GM19324 (cell line): ENCODE measurements at regions not wholly inside any gene's neighbourhood (a gene's known extent, or its start where the extent isn't known, plus 50 kb on each side); places are given as distances from the start of the nearest gene placed in this dataset.
A peak's percentile ranks its signal among the peaks of the same experiment; 100 is the strongest.

Experiments
- ATAC-seq: cut with Tn5 transposase; IDR thresholded peaks from one replicate; pipeline ENCODE4 v1.9.1; 2021; ENCODE audit warnings: mild to moderate bottlenecking, moderate library complexity; ENCODE audit not compliant: unreplicated experiment, low FRiP score

DNA sequence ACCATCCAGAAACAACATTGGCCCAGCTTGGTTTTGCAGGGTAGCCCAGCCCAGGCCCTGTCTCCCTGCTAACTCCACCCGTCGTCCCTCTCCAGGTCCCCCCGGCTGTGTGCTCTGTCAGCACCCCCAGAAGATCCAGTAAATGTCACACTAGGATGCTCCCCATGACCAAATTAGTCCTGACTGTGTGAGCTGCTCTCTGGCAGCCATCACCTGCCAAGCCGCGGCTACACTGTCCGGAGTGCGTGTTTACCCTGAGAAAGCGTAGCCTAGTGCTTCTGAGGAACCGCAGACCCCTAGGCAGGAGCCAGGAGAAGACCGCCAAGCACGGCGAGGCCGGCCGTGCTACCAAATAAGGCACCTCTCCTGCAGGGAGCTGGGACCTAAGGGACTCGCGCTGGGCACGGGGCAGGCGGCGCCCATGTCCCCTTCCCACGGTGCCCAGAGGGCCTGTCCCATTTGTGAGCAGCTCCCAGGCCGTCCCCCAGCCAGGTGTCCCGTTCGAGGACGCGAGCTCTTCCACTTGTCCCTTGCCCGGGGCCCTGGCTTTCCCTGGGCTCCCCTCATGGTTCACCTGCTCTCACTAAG, 849.9 kb downstream of the RNF144A start:
- no peak for ATAC-seq

DNA sequence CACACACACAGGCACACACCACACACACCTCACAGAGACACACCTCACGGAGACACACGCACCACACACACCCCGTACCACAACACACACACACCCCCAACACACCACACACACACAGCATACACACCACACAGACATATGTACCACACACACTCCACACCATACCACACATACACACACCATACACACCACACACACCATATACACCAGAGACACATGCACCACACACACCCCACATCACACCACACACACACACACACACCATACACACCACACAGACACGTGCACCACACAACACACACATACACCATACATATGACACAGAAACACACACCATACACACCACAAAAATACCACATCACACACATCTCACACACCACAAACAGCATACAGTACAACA, 850.7 kb downstream of the RNF144A start:
- no peak for ATAC-seq

DNA sequence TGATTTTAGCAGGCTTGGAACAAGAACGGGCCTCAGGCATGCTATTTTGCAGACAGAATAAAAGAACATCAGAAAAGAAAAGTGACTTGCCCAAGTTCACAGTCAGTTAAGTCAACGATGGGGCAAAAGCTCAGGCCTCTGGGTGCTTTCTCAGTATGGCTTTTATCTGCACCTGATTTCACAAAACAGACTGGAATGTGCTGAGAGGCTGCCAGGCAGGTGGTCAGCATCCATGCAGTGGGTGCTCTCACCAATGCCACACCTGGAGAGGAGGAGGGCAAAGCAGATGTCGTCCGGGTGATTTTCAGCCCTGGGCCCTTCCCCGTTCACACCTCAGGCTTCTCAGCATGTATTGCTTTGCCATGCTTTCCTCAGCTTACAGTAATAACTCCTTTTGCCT, 854.6 kb downstream of the RNF144A start:
- no peak for ATAC-seq

DNA sequence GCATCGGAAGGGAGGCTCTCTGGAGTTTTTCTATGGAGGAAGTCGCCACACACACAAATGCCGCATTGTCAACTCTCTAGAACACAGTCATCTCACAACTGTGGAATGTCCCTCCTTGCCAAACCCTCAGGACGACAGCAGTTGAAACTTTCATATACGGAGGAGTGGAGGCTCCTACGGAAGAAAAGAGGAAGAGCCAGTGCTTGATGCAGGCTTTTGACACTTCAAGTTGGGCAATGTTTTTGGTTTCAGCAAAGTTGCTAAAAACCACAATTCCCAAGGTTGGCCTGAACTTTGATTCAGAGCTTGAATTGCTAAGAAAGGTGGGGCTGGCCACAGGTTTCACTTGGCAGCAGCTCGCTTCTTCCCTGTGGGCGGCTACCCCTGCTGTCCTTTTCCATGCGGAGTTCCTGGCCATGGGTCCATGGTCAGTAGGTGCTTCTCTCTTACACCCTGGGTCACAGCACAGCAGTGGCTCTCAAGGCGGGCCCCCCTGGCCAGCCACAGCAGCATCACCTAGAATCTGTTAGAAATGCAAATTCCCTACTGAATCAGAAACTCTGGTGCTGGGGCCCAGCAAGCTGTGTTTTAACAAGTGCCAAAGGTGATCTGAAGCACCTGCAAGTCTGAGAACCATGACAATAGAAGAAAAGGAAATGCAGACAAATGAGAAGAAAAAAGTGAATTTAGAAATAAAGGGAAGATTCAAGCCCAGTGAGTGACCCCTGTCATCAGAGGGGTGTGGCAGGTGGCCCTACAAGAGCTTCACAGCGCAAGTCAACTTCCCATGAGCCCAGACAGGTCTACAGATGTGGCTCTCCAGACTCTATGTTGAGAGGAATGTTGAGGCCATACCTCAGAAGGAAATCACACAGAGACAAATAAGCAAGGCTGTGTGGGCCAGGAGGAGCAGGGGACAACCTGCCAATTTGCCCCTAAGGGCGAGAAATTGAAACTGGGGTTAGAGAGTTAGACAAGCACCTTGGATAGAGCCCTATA, 856.4 kb downstream of the RNF144A start:
- peak; percentile 77 for ATAC-seq

DNA sequence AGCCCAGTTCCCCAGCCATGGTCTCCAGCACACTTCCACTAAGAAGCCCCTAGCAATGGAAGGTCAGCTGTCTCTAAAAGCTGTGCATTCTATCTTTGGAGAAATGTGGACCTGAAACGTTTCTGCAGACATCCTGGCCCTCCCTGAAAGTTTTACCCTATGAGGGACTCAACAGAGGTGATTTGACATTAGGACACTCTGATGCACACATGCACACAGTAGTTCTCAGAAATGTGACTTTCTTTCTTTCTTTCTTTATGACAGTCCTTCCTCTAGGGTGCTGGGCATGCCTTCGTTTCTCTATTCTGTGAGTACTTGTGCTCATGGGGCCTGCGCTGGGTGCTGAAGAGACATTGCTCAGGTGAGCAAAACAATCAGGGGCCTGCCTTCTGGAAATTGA, 857.3 kb downstream of the RNF144A start:
- no peak for ATAC-seq

DNA sequence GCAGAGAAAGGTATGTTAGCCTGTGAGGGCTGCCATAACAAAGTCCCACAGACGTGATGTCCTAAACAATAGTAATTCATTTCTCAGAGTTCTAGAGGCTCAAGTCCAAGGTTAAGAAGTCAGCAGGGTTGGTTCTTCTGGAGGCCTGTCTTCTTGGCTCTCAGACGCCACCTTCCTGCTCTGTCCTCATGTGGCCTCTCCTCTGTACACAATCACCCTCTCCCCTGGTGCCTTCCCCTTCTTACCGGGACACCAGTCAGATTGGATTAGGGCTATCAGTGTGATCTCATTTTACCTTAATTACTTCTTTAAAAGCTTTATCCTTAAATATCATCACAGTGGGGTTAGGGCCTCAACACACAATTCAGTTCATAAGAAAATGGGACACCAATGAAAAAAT, 860.5 kb downstream of the RNF144A start:
- ATAC-seq: no peak

DNA sequence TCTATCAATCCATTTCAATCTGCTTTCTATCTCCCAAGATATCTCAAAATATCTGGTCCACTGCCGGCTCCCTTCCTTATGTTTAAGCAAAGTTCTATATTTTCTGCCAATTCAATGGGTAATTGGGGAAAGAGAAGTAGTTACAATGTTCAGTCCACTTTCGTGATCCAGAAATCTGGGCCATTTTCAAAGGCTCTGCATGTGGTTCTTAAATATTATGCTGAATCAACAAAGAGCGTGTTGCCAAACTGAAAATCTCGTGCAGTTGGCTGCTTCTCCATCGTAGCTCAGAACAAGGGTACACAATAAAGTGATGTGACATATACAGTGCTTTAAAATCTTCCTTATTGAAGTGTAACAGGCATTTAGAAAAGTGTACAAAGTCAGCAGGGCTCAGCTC, 863.1 kb downstream of the RNF144A start:
- ATAC-seq: no peak

DNA sequence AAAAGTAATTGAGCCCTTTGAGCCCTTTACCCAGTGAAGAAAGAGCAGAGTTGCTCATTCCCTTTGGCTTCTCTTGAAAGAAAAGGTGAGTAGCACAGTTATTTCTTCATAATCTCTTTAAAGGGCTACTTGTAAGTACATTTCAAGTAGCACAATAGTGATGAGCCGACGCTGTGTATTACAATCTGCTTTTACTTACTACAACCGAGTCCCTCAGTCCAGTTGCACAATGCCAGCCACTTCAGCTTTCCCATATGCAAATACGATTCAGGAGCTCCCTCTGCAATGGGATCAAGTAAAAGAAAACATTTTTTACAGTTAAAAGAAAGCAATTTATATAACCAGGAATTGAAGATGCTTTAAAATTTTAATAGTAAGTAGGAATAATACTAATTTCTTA, 868.5 kb downstream of the RNF144A start:
- no peak for ATAC-seq

DNA sequence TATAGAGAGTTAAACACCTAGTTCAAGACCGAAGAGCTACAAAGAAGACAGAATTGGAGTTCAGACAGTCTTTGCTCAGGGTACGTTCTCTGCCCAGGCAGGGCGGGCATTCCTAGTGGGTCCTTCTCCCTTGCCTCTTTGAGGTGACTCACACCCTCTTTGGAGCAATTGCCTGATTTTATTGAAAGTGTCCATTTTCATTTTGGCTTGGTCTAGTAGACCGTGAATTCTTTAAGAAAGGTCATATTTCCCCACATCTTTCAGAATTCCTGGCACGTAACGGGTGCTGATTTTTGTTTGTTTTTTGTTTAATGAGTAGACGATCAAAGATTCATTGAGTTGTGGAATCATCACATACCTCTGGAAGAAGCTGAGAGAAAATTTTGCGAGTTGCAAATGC, 871.5 kb downstream of the RNF144A start:
- ATAC-seq: no peak

DNA sequence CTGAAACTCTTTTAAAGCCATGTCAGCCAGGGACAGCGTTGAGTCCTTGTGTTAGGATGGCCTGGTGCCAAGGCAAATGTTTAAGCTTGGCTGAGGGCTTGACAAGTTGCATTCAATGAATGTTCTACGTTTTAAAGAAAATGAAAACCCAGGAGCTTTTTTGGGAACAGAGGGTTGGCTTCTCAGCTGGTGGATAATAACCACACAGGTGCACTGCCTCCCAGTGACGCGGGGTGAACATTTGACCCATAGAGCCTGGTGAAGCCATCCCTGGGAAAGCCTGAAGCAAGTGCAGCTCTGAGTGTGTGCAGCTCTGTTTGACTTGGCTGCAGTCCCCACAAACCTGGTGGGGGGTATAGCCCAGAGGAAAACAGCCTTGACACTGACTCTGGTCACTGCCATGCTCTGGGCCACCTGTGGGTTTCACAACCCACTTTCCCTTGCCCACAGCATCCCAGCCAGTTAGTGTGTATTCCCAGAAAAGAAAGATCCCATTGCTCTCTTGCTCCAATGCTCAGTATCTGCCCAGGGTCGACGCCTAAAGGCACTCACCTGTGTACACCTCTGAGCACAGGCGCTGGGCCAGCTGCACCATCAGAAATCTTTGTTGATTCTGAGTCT, 874.9 kb downstream of the RNF144A start:
- ATAC-seq: no peak

DNA sequence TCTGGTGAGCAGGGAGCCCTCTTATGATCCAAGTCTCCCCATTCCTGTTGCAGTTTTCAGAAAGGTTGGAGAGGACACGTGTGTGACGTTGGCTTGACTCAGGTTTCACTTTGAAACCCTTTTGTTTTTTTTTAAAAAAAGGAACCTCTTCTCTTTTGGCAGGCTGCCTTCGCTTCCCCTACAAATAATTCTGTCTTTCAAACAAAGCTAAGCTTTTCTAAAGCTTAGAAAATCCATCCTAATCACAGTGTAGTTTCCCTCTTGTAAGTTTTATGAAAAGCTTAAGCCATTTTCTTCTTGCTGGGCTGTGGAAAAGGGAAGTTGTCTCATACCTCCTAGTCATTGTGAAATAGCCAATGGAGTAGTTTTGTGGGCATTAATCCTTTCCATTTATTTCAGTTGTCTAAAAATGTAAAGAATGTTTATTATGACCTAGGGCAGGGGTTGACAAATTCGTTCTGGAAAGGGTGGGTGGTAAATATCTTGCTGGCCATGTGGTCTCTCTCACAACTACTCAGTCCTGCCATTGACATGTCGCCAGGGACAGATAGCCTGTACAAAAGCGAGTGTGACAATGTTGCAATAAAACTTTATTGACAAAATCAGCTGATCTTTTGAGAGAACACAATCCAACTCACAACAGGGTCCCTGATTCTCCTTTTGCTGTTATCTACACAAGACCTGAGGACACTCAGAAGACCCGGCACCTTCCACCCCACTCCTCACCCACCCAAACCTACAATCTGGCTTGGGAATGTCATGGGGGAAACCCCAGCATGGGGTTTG, 878.8 kb downstream of the RNF144A start:
- ATAC-seq: no peak

DNA sequence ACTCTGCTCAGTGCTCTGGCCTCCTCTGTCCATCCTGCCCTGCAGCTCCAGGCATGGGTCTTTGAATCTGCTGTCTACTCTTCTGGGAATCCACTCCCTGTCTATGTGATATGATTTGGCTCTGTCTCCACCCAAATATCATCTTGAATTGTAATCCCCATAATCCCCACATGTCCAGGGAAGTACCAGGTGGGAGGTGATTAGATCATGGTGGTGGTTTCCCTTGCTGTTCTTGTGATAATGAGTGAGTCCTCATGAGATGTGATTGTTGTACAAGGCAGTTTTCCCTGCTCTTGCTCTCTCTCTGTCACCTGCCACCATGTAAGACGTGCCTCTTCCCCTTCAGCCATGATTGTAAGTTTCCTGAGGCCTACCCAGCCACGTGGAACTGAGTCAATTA, 881.8 kb upstream of the ID2 start:
- ATAC-seq: no peak

DNA sequence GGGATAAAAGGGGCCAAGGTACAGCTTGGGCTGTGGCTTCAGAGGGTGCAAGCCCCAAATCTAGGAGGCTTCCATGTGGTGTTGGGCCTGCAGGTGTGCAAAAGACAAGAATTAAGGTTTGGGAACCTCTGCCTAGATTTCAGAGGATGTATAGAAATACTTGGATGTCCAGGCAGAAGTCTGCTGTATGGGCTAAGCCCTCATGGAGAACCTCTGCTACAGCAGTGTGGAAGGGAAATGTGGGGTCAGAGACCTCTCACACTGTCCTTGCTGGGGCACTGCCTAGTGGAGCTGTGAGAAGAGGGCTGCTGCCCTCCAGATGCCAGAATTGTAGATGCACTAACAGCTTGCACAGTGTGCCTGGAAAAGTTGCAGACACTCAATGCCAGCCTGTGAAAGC, 880.6 kb upstream of the ID2 start:
- ATAC-seq: no peak

DNA sequence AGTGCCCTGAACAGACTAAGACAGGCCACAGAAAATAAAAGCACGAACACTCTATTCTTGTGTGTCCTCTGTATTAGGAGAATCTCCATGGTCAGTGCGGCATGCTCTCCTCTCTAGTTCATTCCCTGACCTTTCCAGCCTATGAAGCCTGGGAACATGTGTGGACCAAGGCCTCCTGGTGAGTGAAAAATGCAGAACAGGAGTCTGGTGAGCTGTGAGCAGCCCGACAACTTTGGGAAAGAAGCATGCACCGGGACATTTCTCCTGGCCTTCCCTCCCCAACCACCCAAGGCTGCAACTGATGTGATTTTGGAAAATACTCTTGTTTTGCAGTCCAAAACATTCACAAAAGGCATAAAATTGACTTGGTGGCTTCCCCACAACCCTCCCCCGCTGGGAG, 878.3 kb upstream of the ID2 start:
- no peak for ATAC-seq

DNA sequence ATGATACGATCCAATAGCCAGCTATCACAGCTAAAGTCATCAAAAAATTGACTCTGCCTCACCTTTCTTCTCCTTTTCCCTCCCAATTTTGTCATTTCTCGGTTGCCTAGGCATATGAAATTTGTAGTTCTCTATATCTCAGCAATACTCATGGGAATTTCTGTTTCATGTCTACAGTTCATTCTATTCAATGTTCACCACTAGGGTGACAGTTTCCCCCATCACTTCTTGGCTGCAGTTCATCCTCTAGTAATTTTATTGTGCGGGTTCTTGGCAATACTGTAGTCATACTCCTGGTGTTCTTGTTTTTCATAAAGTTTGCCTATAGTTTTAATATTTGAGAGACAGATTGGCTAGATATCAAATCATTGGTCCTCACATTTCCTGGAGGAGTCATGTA, 872.2 kb upstream of the ID2 start:
- no peak for ATAC-seq

DNA sequence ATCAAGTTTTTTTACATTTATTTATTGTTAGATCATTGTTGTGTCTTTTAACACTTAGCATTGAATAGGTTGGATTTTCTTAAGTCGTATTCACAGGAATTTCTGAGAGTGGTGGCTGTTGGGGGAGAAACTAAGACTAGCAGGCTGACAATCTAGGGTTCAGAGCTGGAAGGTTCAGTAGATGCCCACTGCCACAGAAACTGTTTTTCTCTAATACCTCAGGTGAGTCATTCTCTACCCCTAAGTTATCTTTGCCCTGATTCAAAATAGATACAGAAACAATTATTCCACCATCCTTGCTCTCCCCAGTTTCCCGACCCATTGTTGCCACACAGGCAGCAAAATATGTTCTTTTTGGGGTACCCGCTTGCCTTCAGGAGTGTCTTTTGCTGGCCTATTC, 870.8 kb upstream of the ID2 start:
- ATAC-seq: no peak

DNA sequence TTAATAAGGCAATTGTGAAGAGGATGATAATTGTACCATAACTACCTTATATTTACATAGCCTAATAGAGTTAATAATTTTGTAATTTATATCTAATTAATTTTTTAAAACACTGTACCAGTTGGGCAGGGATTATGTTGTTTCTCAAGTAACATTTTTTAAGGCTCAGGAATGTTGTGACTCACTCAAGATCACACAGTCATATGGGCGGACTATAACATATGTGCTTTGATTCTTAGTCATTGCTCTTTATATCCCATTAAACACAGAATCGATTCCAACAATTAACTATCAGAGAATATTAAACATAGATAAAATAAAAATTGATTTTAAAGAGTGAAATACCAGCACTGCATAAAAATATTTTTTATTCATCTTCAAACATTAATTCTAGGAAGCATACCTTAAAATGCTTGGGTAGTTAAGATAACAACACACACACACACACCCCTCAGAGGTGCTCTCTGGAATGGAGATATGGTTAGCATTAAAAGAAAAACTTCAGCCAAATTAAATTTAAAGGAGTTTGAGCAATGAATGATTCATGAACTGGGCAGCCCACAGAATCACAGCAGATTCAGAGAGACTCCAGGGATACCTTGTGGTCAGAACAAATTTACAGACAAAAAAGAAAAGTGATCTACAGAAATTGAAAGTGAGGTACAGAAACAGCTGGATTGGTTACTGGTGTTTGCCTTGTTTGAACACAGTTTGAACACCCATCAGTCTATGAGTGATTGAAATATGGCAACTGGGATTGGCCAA, 869.4 kb upstream of the ID2 start:
- no peak for ATAC-seq

DNA sequence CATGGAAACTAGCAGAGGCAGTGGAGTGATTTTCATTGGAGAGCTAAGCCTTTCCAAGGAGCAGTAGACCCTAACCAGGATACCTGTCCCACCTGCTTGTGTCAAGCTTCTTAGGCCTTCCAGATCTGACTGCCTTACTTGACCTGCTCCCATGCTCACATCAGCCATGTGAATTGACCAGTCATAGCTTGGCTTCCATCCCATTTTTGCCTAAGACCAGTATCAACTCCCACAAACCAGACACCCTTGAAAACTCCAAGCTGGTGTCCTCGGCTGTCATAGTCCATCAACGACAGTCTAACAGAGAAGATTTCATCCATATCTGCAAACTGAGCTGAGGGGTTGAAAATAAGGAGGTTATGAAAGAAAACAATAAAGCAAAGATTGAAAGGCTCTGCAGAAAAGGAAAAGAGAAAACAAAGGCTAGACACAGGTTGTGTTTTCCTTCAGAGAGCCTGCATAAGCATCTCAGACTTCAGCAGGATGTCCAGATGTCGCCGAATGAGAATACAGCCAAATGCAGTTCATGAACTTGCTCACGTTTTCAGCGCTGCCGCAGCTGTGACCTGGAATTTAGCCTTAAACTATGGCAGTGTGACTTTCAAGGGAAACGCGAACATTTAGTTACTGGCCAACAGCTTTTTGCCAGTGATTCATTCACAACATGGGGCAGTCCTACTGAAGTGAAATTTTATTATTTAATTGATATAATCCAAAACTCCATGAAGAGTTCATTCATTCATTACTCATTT, 868.1 kb upstream of the ID2 start:
- ATAC-seq: no peak

DNA sequence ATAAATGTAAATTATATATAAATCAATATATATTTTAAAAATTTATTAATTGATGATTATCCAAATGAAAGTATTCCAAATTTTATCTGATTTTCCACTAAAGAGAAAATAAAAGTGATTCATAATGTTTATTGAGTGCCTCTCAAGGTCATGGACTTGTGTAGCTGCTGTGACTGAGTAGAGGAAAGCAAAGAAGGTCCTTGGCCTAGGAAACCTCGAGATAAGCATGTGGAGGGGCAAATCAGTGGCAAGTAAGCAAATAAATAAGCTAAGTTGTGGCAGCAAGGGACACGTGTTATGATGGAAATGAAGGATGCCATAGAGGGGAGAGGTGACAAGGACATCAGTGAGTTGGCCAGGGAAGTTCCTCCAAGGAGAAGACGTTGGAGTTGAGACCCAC, 866.1 kb upstream of the ID2 start:
- ATAC-seq: no peak
